ENCODE measurements at regions not wholly inside any gene's neighbourhood (a gene's known extent, or its start where the extent isn't known, plus 50 kb on each side); places are given as distances from the start of the nearest gene placed in this dataset.
"Not testable (repeated sequence)": the region's sequence is repeated elsewhere in the genome, so short reads cannot be mapped to it uniquely, and the experiment has no call there.

- intact Hi-C loops (cut with micrococcal nuclease; ENCODE audit: unreplicated experiment) = no loop called here
- ChIA-PET CTCF (no interaction called here), POLR2A (ENCODE audit: low non-redundant PET) (no interaction called here)
- TF ChIP-seq EZH2 (IDR thresholded peaks at IDR 0.05; ENCODE audit: borderline replicate concordance, low read depth, low read length, poor library complexity, severe bottlenecking) (no peak), CTCF (conservative IDR thresholded peaks at IDR 0.05; ENCODE audit: low read depth, low read length) (no peak)
- no peak overlapping the region for H3K27ac ChIP-seq (ENCODE audit: low read depth, low read length, poor library complexity, severe bottlenecking)
- DNase-seq (ENCODE audit: low spot score) = no peak
- H3K4me1 ChIP-seq (ENCODE audit: insufficient read depth, low read length, poor library complexity, severe bottlenecking) = no peaks in the 10 kb centered on the region
- no peak overlapping the region for H3K4me3 ChIP-seq (ENCODE audit: low read depth, low read length, poor library complexity, severe bottlenecking)
- no TSS peak for BruUV-seq (replicated peaks)
- H3K27me3 ChIP-seq (replicated peaks; ENCODE audit: insufficient read depth, low read depth, low read length, poor library complexity) = no peaks in the 10 kb centered on the region
- H3K9me3 ChIP-seq (ENCODE audit: low read depth, low read length, poor library complexity, severe bottlenecking) = peaks cover 8% of the 10 kb centered on the region
- no peaks in the 10 kb centered on the region for H3K36me3 ChIP-seq (ENCODE audit: insufficient read depth, low read length, poor library complexity, severe bottlenecking)
Observed at GRCh38 chr2:7649461-7650228, 732.4 kb downstream of the RNF144A start.

GRCh38 chr2:7653617-7654016, 736.4 kb downstream of the RNF144A start:
- TF ChIP-seq EZH2 (IDR thresholded peaks at IDR 0.05; ENCODE audit: borderline replicate concordance, low read depth, low read length, poor library complexity, severe bottlenecking) (no peak), CTCF (conservative IDR thresholded peaks at IDR 0.05; ENCODE audit: low read depth, low read length) (no peak)

GRCh38 chr2:7655629-7656028, 738.4 kb downstream of the RNF144A start:
- BruUV-seq (replicated peaks) = no TSS peak
- intact Hi-C loops (cut with micrococcal nuclease; ENCODE audit: unreplicated experiment) = no loop called here
- H3K36me3 ChIP-seq (ENCODE audit: insufficient read depth, low read length, poor library complexity, severe bottlenecking) = no peaks in the 10 kb centered on the region
- DNase-seq (ENCODE audit: low spot score) = no peak
- ChIA-PET CTCF (no interaction called here), POLR2A (ENCODE audit: low non-redundant PET) (no interaction called here)
- no peak overlapping the region for H3K27ac ChIP-seq (ENCODE audit: low read depth, low read length, poor library complexity, severe bottlenecking)
- H3K4me1 ChIP-seq (ENCODE audit: insufficient read depth, low read length, poor library complexity, severe bottlenecking) = no peaks in the 10 kb centered on the region
- no peaks in the 10 kb centered on the region for H3K27me3 ChIP-seq (replicated peaks; ENCODE audit: insufficient read depth, low read depth, low read length, poor library complexity)
- H3K4me3 ChIP-seq (ENCODE audit: low read depth, low read length, poor library complexity, severe bottlenecking) = no peak overlapping the region
- peaks cover 12% of the 10 kb centered on the region for H3K9me3 ChIP-seq (ENCODE audit: low read depth, low read length, poor library complexity, severe bottlenecking)
- no peak for TF ChIP-seq EZH2 (IDR thresholded peaks at IDR 0.05; ENCODE audit: borderline replicate concordance, low read depth, low read length, poor library complexity, severe bottlenecking)
- TF ChIP-seq CTCF (conservative IDR thresholded peaks at IDR 0.05; ENCODE audit: low read depth, low read length) = no peak

More at GRCh38 chr2:7653617-7654016, 736.4 kb downstream of the RNF144A start:
- ChIA-PET POLR2A (ENCODE audit: low non-redundant PET) (no interaction called here), CTCF (no interaction called here)
- no peaks in the 10 kb centered on the region for H3K4me1 ChIP-seq (ENCODE audit: insufficient read depth, low read length, poor library complexity, severe bottlenecking)
- no peak for DNase-seq (ENCODE audit: low spot score)
- H3K4me3 ChIP-seq (ENCODE audit: low read depth, low read length, poor library complexity, severe bottlenecking) = no peak overlapping the region
- H3K27me3 ChIP-seq (replicated peaks; ENCODE audit: insufficient read depth, low read depth, low read length, poor library complexity) = no peaks in the 10 kb centered on the region
- intact Hi-C loops (cut with micrococcal nuclease; ENCODE audit: unreplicated experiment) = no loop called here
- no TSS peak for BruUV-seq (replicated peaks)
- no peak overlapping the region for H3K27ac ChIP-seq (ENCODE audit: low read depth, low read length, poor library complexity, severe bottlenecking)
- H3K36me3 ChIP-seq (ENCODE audit: insufficient read depth, low read length, poor library complexity, severe bottlenecking) = no peaks in the 10 kb centered on the region
- H3K9me3 ChIP-seq (ENCODE audit: low read depth, low read length, poor library complexity, severe bottlenecking) = peaks cover 8% of the 10 kb centered on the region

- H3K4me3 ChIP-seq (ENCODE audit: low read depth, low read length, poor library complexity, severe bottlenecking); H3K36me3 ChIP-seq (ENCODE audit: insufficient read depth, low read length, poor library complexity, severe bottlenecking); H3K27me3 ChIP-seq (replicated peaks; ENCODE audit: insufficient read depth, low read depth, low read length, poor library complexity); intact Hi-C loops (cut with micrococcal nuclease; ENCODE audit: unreplicated experiment); POLR2A ChIA-PET (ENCODE audit: low non-redundant PET); CTCF ChIA-PET; DNase-seq (ENCODE audit: low spot score); BruUV-seq (replicated peaks); H3K27ac ChIP-seq (ENCODE audit: low read depth, low read length, poor library complexity, severe bottlenecking); H3K4me1 ChIP-seq (ENCODE audit: insufficient read depth, low read length, poor library complexity, severe bottlenecking): not testable (repeated sequence)
- peaks cover 12% of the 10 kb centered on the region for H3K9me3 ChIP-seq (ENCODE audit: low read depth, low read length, poor library complexity, severe bottlenecking)
Observed at GRCh38 chr2:7657526-7657925, 740.3 kb downstream of the RNF144A start.
